IMR-90 (cell line): ENCODE measurements at regions not wholly inside any gene's neighbourhood (a gene's known extent, or its start where the extent isn't known, plus 50 kb on each side); places are given as distances from the start of the nearest gene placed in this dataset.

Experiments
- BHLHE40 ChIP-seq: fragments of 150-350 bp; IDR thresholded peaks from 2 replicates; pipeline ENCODE4 v1.6.1; 2016; ENCODE audit warnings: mild to moderate bottlenecking, low read depth, low read length
- CEBPB ChIP-seq: IDR thresholded peaks from 2 replicates; pipeline ENCODE4 v1.6.1; 2012; ENCODE audit warnings: low read depth, low read length, improper control_type of control experiment
- CHD1 ChIP-seq: IDR thresholded peaks from 2 replicates; pipeline ENCODE4 v1.6.1; 2012; ENCODE audit warnings: low read depth, low read length, improper control_type of control experiment
- MAZ ChIP-seq: IDR thresholded peaks from 2 replicates; pipeline ENCODE4 v1.6.1; 2012; ENCODE audit warnings: low read depth, mild to moderate bottlenecking, low read length, improper control_type of control experiment, moderate library complexity, borderline replicate concordance
- MXI1 ChIP-seq: IDR thresholded peaks from 2 replicates; pipeline ENCODE4 v1.6.1; 2012; ENCODE audit warnings: low read depth, mild to moderate bottlenecking, low read length, moderate library complexity, borderline replicate concordance
- POLR2A ChIP-seq: IDR thresholded peaks from 2 replicates; pipeline ENCODE4 v1.6.1; 2012; ENCODE audit warnings: mild to moderate bottlenecking, low read depth, low read length
- RCOR1 ChIP-seq: IDR thresholded peaks from 2 replicates; pipeline ENCODE4 v1.6.1; 2012; ENCODE audit warnings: mild to moderate bottlenecking, low read length, improper control_type of control experiment; ENCODE audit not compliant: insufficient replicate concordance
- SMC3 ChIP-seq: fragments of 150-350 bp; IDR thresholded peaks from 2 replicates; pipeline ENCODE4 v1.6.1; 2016; ENCODE audit warnings: low read depth, mild to moderate bottlenecking, antibody characterized with exemption, low read length, moderate library complexity
- TF ChIP-seq, protein P1 (sequence below): conservative IDR thresholded peaks from 2 replicates; pipeline ENCODE4 v1.5.1; 2012; ENCODE audit warnings: mild to moderate bottlenecking, low read depth, low read length, improper control_type of control experiment

- TF ChIP-seq, protein P1, sequence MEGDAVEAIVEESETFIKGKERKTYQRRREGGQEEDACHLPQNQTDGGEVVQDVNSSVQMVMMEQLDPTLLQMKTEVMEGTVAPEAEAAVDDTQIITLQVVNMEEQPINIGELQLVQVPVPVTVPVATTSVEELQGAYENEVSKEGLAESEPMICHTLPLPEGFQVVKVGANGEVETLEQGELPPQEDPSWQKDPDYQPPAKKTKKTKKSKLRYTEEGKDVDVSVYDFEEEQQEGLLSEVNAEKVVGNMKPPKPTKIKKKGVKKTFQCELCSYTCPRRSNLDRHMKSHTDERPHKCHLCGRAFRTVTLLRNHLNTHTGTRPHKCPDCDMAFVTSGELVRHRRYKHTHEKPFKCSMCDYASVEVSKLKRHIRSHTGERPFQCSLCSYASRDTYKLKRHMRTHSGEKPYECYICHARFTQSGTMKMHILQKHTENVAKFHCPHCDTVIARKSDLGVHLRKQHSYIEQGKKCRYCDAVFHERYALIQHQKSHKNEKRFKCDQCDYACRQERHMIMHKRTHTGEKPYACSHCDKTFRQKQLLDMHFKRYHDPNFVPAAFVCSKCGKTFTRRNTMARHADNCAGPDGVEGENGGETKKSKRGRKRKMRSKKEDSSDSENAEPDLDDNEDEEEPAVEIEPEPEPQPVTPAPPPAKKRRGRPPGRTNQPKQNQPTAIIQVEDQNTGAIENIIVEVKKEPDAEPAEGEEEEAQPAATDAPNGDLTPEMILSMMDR, result no peak
- no peak for TF ChIP-seq POLR2A
- TF ChIP-seq MAZ, result no peak
- no peak for TF ChIP-seq RCOR1
- no peak for TF ChIP-seq CEBPB
- TF ChIP-seq MXI1, result no peak
- TF ChIP-seq SMC3, result no peak
- TF ChIP-seq BHLHE40, result no peak
- no peak for TF ChIP-seq CHD1
Observed at GRCh38 chr5:6080930-6081726, 297.2 kb downstream of the MED10 start.
